ENCODE measurements at regions not wholly inside any gene's neighbourhood (a gene's known extent, or its start where the extent isn't known, plus 50 kb on each side); places are given as distances from the start of the nearest gene placed in this dataset.

DNA sequence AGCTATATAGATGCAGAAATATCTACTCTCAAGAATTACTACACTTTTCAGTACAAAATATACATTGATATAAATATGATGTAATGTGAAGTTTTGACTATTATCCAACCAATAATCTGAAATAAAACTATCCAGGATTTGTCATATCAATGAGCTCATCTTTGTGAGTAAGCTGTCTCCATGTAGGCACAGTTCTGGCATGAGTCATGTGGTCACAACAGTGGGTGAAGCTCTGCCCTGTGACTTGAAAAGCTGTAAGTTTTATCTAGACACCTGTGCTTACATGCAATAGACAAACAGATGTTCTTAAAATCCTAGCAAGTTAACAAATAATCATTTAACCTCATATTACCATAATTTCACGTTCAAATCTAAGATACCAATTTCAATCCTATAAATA, 192.7 kb downstream of the GABRG1 start:
- TF ChIP-seq, protein P1, sequence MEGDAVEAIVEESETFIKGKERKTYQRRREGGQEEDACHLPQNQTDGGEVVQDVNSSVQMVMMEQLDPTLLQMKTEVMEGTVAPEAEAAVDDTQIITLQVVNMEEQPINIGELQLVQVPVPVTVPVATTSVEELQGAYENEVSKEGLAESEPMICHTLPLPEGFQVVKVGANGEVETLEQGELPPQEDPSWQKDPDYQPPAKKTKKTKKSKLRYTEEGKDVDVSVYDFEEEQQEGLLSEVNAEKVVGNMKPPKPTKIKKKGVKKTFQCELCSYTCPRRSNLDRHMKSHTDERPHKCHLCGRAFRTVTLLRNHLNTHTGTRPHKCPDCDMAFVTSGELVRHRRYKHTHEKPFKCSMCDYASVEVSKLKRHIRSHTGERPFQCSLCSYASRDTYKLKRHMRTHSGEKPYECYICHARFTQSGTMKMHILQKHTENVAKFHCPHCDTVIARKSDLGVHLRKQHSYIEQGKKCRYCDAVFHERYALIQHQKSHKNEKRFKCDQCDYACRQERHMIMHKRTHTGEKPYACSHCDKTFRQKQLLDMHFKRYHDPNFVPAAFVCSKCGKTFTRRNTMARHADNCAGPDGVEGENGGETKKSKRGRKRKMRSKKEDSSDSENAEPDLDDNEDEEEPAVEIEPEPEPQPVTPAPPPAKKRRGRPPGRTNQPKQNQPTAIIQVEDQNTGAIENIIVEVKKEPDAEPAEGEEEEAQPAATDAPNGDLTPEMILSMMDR (IDR thresholded peaks at IDR 0.05) = no peak
- TF ChIP-seq POLR2A (IDR thresholded peaks at IDR 0.05) = no peak
- no peak for TF ChIP-seq EP300 (IDR thresholded peaks at IDR 0.05; ENCODE audit: low read depth)
- TF ChIP-seq POLR2AphosphoS5 (IDR thresholded peaks at IDR 0.05) = no peak
